CD4-positive, alpha-beta T cell treated with Interleukin-15 for 1 hour (primary cell): ENCODE measurements at regions not wholly inside any gene's neighbourhood (a gene's known extent, or its start where the extent isn't known, plus 50 kb on each side); places are given as distances from the start of the nearest gene placed in this dataset.

Source experiments
- DNase-seq: peaks from one replicate; pipeline ENCODE4 v3.0.0-alpha.2; 2020

DNA sequence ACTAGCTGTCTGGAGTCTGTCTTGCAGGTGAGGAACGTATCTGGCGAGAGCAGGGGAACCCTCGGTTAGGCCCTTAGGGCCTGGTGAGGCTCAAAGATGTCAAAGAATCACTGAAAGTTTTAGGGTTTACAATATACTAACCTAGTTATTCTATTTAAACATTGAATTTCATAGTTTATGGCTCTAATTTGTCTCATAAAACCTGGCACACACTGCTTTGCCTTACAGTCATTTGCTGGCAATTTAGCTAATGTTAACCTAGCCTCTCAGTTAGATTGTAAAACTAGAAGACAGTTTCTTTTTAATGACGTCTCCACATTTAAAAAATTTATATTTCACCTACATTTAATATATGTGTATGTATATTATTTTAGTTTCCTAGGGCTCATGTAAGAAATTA, 89.6 kb upstream of the DOCK10 start:
- DNase-seq = no peak

DNA sequence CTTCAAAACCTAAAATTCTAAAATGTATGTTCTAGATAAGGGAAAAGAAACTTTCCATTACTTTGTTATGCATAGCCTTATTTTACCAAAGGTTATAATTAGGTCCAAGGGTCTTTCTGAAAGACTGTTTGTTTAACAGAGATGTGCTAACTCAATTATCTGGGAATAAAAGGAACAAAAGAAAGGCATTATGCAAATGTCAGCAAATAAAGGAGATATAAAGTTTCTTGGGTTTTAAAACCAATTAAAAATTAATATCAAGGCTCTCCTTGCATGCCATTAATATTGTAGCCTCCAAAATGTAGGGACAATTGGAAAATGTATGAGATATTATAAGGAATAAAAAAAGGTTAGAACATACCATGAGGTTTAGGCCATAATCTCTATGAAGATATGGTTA, 87.8 kb upstream of the DOCK10 start:
- no peak for DNase-seq

DNA sequence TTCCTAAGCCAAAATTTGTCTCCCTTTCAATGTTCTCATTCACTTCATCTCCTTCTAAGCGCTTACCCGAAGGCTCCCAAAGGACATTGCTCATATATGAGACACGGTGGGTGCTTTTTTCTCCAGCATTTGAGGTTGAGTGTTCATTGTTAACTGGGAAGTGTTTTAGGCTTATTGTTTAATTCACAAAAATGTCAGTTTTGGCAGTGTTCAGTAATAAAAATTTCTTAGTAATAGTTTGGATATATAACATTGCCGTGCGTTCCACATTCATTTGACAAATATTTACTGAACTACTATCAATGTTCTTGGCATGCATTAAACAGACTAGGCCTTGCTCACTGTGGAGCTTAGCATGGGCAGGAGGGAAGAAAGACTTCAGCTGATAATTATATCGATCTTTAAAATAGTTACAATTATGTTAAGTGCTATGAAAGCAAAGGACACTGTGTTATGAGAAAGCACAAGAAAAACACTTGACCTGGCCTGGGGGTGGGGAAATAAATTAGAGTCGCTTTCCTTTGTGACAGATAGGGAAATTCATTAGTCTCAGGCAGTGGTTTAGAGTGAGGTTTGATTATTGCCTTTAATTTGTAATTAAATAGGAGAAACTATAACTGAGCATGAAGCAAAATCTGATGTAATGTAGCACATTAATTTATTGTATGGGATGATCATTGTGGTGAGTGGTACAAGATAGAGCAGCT, 82.2 kb upstream of the DOCK10 start:
- DNase-seq = no peak

DNA sequence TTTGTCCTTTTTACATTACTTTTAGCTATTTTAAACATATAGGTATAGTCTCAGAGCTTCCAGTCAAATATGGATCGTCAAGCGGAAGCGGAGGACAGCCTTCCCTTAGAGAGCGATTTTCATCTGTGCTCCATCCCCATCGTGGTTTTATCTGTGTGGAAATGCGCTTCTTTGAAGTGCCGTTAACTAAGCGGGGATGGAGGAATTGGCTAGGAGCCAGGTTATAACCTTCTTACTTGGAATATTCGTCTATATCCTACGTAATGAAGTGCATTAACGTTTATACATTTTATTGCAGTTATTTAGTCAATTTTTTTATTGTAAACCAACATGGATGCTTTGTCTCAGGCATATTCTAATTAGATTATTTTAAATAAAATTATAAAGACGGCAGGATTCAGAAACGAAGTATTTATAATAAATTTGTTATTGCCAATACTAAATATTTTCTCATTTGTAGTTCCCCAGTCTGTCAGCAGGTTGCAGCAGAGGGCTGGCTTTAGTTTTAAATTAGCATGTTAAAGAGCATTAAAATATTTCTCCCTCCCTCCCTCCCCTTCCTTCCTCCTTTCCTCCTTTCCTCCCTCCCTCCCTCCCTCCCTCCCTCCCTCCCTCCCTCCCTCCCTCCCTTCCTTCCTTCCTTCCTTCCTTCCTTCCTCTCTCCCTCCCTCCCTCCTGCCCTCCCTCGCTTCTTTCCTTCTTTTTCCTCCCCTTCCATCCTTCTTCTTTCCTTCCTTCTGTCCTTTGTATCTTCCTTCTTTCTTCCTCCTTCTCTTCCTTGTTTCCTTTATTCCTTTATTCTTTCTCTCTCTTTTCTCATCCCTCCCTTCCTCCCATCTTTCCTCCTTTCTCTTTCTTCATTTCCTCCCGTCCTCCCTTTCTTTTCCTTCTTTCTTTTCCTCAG, 80.6 kb upstream of the DOCK10 start:
- DNase-seq = no peak

DNA sequence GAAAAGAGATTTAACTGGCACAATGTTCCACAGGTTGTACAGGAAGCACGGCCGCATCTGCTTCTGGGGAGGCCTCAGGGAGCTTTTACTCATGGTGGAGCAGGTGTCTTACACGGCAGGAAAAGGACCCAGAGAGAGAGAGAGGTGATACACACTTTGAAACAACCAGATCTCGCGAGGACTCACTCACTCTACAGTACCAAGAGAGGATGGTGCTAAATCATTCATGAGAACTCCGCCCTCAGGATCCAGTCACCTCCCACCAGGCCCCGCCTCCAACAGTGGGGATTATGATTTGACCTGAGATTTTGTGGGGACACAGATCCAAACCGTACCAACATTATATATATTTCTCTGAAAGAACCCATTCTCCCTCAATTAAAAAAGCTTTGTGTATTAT, 79.7 kb upstream of the DOCK10 start:
- no peak for DNase-seq

GRCh38 chr2:225120186-225120585, 77.9 kb upstream of the DOCK10 start:
- no peak for DNase-seq

DNA sequence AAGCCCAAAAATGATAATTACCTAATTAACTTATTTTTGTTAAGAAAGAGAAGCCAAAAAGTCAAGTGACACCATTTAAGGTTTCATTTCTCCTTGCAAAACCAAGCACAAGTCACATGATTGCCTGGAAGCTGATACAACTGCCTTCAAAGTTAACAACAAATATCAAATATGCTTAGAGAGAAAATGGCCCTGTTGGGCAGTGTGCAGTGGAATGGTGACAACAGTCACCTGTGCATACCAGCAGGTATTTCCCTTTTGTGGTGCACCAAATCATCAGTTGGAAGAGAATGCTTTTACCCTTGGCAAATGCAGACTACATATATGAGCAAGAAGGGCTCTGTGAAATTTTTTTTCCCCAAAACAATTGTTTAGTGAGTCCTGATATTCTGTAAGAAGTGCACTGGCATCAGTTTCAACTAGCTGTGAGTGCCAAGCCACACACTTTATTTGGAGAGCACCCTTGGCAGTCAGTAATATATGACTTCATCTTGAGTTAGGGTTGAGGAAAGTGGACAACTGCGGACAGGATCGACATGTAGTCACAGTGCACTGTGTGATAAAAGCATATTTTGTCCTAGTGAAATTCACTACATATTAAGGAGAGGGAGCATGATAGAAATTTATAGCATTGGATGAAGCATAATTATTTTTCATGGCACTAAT, 74.9 kb upstream of the DOCK10 start:
- no peak for DNase-seq

GRCh38 chr2:225114786-225115323, 72.6 kb upstream of the DOCK10 start:
- no peak for DNase-seq

GRCh38 chr2:225113371-225114015, 71.2 kb upstream of the DOCK10 start:
- no peak for DNase-seq

- peak; percentile 29 for DNase-seq
These were observed 70.3 kb upstream of the DOCK10 start for GRCh38 chr2:225112362-225113126.

DNA sequence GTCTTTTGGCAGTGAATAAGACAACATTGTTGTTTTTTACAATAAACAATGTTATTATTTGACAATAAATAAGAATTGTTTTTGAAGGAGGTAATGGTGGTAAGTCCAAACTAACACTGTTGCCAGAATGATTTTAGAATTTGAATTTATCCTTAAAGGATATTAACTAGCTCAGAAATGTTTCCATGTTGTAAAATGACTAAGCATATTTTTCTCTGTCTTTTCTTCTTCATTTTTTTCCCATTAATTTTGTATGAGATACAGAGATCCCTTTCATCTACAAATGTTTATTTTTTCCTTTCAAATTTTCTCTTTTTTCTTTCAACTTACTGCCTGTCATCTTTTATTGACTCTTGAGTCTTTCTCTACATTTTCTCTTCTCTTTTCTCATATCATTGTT, 66.5 kb upstream of the DOCK10 start:
- no peak for DNase-seq

GRCh38 chr2:225104971-225105370, 62.7 kb upstream of the DOCK10 start:
- no peak for DNase-seq

GRCh38 chr2:225104321-225104720, 62.1 kb upstream of the DOCK10 start:
- no peak for DNase-seq

GRCh38 chr2:225103737-225104141, 61.5 kb upstream of the DOCK10 start:
- no peak for DNase-seq

DNA sequence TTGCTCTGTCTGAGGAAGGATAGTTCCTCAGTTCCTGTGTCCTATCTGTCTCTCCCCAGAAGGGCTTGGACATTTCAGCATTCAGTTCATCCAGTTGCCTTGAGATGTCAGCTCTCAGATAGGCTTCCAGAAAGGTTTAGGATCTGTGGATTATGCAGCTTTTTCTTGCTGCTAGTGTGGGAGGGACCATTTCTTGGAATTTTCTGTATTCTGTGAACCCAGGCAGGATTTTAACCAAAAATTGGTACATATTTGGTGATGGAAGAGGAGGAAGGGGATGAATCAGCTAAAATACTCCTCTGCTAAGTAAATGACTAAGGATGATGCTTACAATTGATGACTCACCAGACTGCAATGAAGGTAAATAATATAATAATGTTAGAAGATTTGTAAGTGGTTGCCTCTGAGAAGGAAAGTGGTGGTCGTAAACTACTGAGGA, 58.6 kb upstream of the DOCK10 start:
- DNase-seq = no peak

DNA sequence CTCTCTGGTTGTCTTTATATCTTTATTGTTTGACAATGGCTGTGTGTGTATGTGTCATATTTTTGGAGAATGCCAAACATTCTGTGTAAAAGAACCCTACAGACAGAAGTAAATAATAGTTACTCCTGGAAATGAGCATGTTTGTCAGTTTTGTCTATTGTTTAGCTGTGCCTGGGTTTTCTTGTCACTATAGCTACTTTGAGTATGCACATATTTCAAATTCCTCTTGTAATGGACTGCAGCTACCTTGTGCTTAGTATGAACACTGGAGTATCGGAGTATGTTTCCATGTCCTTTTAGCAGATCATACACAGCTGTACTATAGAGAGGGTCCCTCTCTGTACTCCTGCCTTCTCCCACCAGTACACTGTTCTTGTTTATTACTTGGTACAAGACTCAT, 58.0 kb upstream of the DOCK10 start:
- DNase-seq = no peak

GRCh38 chr2:225097035-225097434, 54.8 kb upstream of the DOCK10 start:
- DNase-seq = no peak
